Skeletal muscle satellite cell (primary cell): ENCODE measurements at regions not wholly inside any gene's neighbourhood (a gene's known extent, or its start where the extent isn't known, plus 50 kb on each side); places are given as distances from the start of the nearest gene placed in this dataset.
"Not testable (repeated sequence)": the region's sequence is repeated elsewhere in the genome, so short reads cannot be mapped to it uniquely, and the experiment has no call there.

Source experiments
- H3K27me3 ChIP-seq: 2 replicates; pipeline ENCODE4 v1.7.0; 2013; ENCODE audit warnings: low read length; ENCODE audit not compliant: control insufficient read depth, insufficient read depth
- H3K36me3 ChIP-seq: 2 replicates; pipeline ENCODE4 v1.7.0; 2013; ENCODE audit warnings: mild to moderate bottlenecking, control low read depth, low read length; ENCODE audit not compliant: insufficient read depth
- H3K4me1 ChIP-seq: 2 replicates; pipeline ENCODE4 v1.7.0; 2013; ENCODE audit warnings: low read length; ENCODE audit not compliant: control insufficient read depth, insufficient read depth
- H3K4me2 ChIP-seq: 2 replicates; pipeline ENCODE4 v1.7.0; 2013; ENCODE audit warnings: mild to moderate bottlenecking, low read length
- H3K4me3 ChIP-seq: 2 replicates; pipeline ENCODE4 v1.7.0; 2013; ENCODE audit warnings: low read length
- H3K9ac ChIP-seq: 2 replicates; pipeline ENCODE4 v1.7.0; 2013; ENCODE audit warnings: mild to moderate bottlenecking, low read depth, low read length, moderate library complexity
- H3K9me3 ChIP-seq: replicated peaks from 2 replicates; pipeline ENCODE4 v1.7.0; 2013; ENCODE audit warnings: mild to moderate bottlenecking, control low read depth, low read length

DNA sequence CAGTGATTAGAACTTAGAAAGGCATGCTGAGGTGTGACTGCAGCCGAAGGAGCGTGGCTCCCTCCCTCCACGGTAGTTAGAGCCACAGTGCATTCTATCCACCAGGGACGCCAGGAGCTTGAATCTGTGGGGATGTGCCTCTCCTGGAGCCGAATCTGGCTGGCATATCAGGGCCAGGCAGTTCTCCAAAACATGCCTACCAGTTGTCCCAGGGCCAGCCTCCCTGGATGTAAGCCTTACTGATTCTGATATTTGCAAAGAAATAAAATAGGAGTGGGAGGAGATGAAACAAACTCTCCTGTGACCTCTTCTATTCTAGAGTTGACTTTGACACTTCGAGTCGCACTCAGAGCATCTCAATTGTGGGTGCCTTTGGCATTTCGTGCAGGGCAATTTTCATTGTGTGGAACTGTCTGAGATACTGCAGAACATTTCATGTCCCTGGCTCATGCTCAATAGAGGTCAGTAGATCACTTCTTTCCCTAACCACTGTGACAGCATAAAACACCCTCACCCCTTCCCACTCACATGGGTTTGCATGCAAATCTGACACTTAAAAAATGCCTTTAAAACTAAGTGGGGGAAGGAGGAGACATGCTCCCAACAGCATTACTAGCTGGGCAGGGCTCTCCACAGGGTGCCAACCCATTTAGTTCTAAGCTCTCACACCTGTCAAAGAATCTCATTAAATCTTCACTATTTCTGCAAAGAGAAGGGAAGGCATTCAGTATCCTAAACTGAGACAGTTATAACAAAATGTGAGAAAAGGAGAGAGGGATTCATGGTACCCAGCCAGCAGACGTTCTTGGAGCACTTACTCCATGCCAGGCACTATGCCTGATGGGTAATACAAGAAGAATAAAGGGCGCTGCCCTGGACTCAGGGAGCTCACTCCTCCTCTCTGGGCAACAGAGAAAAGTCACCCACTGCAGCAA, 378.9 kb downstream of the PREX1 start:
- H3K9me3 ChIP-seq: no peaks in the 10 kb centered on the region
- H3K36me3 ChIP-seq: no peaks in the 10 kb centered on the region
- no peaks in the 10 kb centered on the region for H3K4me1 ChIP-seq
- no peak overlapping the region for H3K4me3 ChIP-seq
- H3K27me3 ChIP-seq: no peaks in the 10 kb centered on the region
- H3K4me2 ChIP-seq: no peak overlapping the region
- H3K9ac ChIP-seq: no peak overlapping the region

DNA sequence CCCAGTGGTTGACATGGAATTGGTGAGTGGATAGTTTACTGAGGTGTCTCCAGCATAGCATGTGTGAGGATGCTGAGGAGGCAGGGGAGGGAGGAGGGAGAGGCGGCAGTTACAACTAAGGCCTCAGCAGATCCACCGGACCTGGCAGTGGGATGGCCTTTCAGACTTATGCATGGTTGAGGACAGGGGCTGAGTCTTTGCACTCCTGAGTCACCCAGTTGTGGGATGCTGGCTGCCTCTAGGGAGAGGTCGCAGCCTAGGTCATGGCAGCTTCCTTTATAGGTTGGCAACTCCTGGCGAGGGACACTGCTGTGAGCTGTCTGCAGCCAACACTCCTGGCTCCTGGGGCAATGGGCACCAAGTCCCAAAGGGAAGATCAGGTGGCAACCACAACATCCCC, 380.3 kb downstream of the PREX1 start:
- H3K27me3 ChIP-seq: no peaks in the 10 kb centered on the region
- no peaks in the 10 kb centered on the region for H3K4me1 ChIP-seq
- H3K4me3 ChIP-seq: no peak overlapping the region
- H3K9ac ChIP-seq: no peak overlapping the region
- H3K4me2 ChIP-seq: no peak overlapping the region
- H3K36me3 ChIP-seq: no peaks in the 10 kb centered on the region
- no peaks in the 10 kb centered on the region for H3K9me3 ChIP-seq

DNA sequence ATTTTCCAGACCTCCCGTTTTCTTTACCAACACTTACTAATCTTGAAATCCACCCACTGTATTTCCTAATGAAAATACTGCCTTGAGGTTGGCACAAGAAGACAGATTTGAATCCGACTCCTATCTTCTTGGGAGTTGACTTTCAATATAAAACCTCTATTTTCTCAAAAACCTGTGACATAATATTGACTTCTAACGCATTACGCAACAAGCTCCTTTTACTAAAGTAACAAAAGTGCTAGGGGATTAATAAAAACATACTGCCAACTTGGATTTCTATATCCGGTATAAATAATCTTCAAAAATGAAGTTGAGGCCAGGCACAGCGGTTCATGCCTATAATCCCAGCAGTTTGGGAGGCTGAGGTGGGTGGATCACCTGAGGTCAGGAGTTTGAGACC, 382.0 kb downstream of the PREX1 start:
- no peaks in the 10 kb centered on the region for H3K27me3 ChIP-seq

DNA sequence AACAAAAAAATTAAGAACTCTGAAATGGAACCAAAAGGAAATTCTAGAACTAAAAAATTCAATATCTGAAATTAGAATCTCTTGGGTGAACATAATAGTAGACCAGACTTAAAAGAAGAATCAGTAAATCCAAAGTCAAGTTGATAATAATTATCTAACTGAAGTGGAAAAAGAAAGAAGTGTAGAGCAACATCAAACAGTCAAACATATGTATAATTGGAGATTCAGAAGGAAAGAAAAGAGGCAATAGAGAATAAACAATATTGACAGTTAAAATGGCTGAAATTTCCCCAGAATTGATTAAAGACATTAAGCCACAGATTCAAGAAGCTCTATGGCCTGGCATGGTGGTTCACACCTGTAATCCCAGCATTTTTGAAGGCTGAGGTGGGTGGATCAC, 383.6 kb downstream of the PREX1 start:
- Histone ChIP-seq H3K4me3 (no peak overlapping the region), H3K4me1 (no peaks in the 10 kb centered on the region), H3K4me2 (no peak overlapping the region), H3K27me3 (no peaks in the 10 kb centered on the region), H3K9me3 (no peaks in the 10 kb centered on the region), H3K36me3 (no peaks in the 10 kb centered on the region), H3K9ac (no peak overlapping the region)

More for the DNA sequence above, 382.0 kb downstream of the PREX1 start:
- Histone ChIP-seq H3K4me1 (no peaks in the 10 kb centered on the region), H3K9ac (no peak overlapping the region), H3K4me2 (no peak overlapping the region), H3K36me3 (no peaks in the 10 kb centered on the region), H3K9me3 (no peaks in the 10 kb centered on the region), H3K4me3 (no peak overlapping the region)

DNA sequence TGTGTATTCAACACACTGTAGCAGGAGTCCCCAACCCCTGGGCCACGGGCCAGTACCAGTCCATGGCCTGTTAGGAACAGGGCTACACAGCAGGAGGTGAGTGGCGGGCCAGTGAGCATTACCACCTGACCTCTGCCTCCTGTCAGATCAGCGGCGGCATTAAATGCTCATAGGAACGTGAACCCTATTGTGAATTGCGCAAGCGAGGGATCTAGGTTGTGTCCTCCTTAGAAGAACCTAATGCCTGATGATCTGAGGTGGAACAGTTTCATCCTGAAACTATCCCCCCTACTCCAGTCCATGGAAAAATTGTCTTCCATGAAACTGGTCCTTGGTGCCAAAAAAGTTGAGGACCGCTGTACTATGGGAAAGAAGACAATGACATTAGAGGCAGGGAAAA, 386.9 kb downstream of the PREX1 start:
- Histone ChIP-seq H3K9me3 (no peaks in the 10 kb centered on the region), H3K9ac (no peak overlapping the region), H3K4me1 (no peaks in the 10 kb centered on the region), H3K36me3 (no peaks in the 10 kb centered on the region), H3K4me3 (no peak overlapping the region), H3K27me3 (no peaks in the 10 kb centered on the region), H3K4me2 (no peak overlapping the region)

DNA sequence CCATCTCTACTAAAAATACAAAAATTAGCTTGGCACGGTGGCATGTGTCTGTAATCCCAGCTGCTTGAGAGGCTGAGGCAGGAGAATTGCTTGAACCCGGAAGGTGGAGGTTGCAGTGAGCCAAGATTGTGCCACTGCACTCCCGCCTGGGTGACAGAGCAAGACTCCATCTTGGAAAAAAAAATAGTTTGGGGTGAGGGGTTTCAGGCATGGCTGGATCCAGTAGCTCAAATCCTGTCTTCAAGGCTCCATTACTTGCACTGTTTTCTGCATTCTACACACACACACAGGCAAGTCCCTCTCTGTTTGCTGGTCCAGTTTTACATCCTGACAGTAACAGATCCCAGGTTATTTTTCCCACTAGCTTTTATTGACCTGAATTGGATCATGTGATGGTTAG, 387.5 kb downstream of the PREX1 start:
- not testable (repeated sequence) for H3K27me3 ChIP-seq, H3K9ac ChIP-seq, H3K4me3 ChIP-seq, H3K36me3 ChIP-seq, H3K4me2 ChIP-seq, H3K9me3 ChIP-seq, H3K4me1 ChIP-seq

DNA sequence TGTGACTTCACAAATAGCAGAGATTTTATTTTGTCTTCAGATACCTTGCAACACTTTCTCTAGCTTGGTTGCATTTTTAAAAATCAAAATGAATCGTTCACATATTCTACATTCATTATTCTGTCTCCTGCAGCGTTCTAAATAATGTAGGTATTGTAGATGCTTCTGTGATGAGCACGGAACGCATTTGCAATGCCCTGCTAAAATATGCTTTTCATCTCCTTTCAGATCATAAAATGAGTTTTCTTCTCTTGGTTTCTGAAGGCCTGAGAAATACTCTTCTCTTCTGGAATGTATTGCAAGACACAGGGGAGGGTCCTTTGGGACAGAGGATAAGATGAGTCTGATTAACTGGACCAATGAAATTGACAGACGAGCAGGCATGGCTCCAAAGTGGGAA, 390.7 kb downstream of the PREX1 start:
- no peaks in the 10 kb centered on the region for H3K27me3 ChIP-seq
- no peak overlapping the region for H3K9ac ChIP-seq
- H3K4me1 ChIP-seq: no peaks in the 10 kb centered on the region

DNA sequence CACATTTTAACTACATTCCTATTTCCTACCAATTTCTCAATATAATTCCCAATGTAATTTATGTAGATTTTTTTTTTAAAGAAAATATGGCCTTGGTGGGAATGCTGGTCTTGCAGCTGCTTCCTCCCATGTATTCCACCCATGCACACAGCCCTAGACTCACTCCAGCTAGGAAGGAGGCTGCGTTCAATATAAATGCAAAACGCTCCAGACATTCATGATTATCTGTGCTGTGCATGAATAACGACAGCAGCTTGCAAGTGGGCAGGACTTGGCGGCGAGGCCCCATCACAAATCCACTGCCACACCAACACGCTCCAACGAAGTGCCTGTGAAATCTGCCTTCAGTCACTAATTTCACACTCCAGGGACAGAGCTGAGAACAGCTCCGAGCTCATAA, 391.2 kb downstream of the PREX1 start:
- not testable (repeated sequence) for H3K4me2 ChIP-seq, H3K4me3 ChIP-seq, H3K9me3 ChIP-seq, H3K4me1 ChIP-seq, H3K36me3 ChIP-seq, H3K27me3 ChIP-seq, H3K9ac ChIP-seq

More for the DNA sequence above, 390.7 kb downstream of the PREX1 start:
- Histone ChIP-seq H3K36me3 (no peaks in the 10 kb centered on the region), H3K9me3 (no peaks in the 10 kb centered on the region), H3K4me2 (no peak overlapping the region), H3K4me3 (no peak overlapping the region)

DNA sequence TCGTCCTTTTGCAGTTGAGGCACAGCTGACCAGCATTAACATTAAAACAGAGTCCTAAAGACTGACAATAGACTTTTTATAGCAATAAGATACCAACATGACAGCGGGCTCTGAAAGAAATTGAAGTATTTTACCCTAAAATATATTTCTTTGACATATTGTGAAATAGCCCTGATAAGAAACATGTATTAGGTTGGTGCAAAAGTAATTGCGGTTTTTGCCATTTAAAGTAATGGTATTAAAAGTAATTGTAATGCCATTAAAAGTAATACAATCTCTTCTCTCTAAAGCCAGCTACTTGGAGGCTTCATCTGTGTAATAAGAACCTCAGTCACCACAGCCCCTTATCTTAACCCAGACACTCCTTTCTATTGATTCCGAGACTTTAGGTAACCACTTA, 394.6 kb downstream of the PREX1 start:
- H3K9me3 ChIP-seq: no peaks in the 10 kb centered on the region
- H3K27me3 ChIP-seq: no peaks in the 10 kb centered on the region
- no peak overlapping the region for H3K4me2 ChIP-seq
- no peak overlapping the region for H3K9ac ChIP-seq
- H3K4me3 ChIP-seq: no peak overlapping the region
- no peaks in the 10 kb centered on the region for H3K4me1 ChIP-seq
- H3K36me3 ChIP-seq: no peaks in the 10 kb centered on the region

DNA sequence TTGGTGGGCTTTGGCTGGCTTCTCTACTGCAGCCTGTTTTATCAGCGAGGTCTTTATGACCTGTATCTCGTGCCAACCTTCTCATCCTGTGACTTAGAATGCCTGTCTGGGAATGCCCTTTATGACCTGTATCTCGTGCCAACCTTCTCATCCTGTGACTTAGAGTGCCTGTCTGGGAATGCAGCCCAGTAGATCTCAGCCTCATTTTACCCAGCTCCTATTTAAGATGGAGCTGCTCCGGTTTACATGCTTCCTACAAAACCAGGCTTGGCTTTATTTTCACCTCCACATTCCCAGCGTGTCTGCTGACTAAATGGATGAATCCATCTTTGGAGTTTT, 395.3 kb downstream of the PREX1 start:
- H3K4me1 ChIP-seq: no peaks in the 10 kb centered on the region
- H3K9me3 ChIP-seq: no peaks in the 10 kb centered on the region
- H3K4me2 ChIP-seq: no peak overlapping the region
- no peaks in the 10 kb centered on the region for H3K36me3 ChIP-seq
- H3K9ac ChIP-seq: no peak overlapping the region
- H3K27me3 ChIP-seq: no peaks in the 10 kb centered on the region
- no peak overlapping the region for H3K4me3 ChIP-seq

DNA sequence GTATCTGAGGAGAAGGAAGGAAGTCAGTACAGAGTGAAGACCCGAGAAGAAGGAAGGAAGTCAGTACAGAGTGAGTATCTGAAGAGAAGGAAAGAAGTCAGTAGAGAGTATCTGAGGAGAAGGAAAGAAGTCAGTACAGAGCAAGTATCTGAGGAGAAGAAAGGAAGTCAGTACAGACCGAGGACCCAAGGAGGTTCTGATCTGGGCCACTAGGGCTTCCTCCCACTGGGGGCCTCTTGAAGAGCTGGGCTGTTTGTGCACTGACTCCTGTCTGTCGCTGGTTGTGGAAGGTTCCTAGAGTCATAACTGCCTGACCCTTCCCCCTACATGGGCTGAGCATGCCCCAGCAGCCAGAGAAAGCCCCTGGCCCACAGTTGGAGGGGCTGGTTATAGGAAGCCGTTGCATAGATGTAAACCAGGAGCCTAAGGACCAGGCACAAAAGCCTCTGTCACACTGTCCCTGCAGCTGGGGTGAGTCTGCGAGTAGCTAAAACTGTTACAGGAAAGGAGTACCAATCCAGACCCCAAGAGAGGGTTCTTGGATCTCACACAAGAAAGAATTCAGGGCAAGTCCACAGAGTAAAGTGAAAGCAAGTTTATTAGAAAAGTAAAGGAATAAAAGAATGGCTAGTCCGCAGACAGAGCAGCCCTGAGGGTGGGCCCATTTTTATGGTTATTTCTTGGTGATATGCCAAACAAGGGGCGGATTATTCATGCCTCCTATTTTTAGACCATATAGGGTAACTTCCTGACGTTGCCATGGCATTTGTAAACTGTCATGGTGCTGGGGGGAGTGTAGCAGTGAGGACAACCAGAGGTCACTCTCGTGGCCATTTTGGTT, 395.9 kb downstream of the PREX1 start:
- H3K4me2 ChIP-seq: no peak overlapping the region
- H3K9me3 ChIP-seq: no peaks in the 10 kb centered on the region
- no peaks in the 10 kb centered on the region for H3K4me1 ChIP-seq
- no peaks in the 10 kb centered on the region for H3K36me3 ChIP-seq
- H3K4me3 ChIP-seq: no peak overlapping the region
- no peak overlapping the region for H3K9ac ChIP-seq
- H3K27me3 ChIP-seq: no peaks in the 10 kb centered on the region
